ENCODE measurements at regions not wholly inside any gene's neighbourhood (a gene's known extent, or its start where the extent isn't known, plus 50 kb on each side); places are given as distances from the start of the nearest gene placed in this dataset.
A peak's percentile ranks its signal among the peaks of the same experiment; 100 is the strongest.

DNA sequence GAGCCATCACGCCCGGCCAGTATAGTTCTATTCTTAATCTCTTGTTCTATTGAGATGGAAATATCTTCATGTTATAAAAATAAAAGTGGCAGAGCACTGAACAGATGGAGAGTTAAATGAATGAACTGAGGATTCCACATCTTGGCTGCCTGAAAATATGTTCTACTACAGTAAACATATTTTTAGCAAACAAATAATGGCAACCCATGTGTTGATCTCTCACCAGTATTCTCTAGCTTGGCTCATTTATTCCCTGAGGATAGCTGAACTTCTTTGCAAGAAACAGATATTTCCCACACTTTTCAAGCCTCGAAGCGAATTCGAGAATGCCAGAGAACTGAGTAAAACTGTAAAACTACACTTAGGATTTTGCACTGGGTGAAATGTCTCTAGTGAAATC is 58.9 kb downstream of the DIRAS3 start:
- DNase-seq, result no peak

DNA sequence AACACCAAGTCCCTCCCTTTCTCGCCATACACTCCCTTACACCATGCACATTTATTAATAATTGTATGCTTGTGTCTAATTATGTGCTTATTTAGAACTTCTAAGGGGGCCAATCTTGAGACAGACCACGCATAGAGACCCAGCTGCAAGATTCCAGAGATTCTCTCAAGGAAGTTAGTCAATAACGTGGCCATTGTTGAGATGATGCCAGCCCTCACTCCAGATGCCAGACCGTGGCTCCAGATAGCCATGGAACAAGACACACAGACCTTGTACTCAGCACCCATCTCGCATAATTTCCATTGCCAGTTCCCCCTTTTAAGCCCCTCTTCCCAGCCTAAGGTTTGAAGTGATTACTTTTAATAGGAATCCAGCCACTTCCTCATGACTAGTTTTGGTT is 62.4 kb downstream of the DIRAS3 start:
- DNase-seq, result no peak

DNA sequence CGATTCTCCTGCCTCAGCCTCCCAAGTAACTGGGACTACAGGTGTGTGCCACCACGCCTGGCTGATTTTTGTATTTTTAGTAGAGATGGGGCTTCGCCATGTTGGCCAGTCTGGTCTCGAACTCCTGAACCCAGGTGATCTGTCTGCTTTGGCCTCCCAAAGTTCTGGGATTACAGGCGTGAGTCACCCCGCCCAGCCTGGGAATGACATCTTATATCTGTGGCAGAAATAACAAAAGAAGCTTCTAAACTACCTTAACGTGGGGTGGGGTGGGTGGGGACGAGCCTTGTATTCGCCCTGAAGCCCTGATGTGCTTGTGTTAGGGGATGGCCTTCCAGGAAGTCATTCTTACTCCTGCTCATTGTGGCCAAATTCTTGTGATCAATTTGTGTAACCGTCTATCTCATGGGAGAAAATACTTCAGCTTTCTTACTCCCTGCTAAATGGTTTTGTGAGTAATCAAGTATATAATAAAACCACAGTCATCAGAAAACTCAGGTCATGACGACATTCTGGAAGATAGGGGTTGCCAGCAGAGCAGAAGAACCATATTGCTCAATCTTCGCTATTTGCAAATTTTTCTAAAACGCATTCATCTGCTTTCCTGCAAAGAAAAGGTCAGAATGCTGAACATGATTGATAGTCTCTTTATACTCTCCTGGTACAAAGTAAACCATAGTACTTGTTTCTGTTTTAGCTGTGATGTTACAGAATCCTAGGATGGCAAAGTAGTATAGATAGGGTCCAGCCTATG is 63.2 kb downstream of the DIRAS3 start:
- no peak for DNase-seq

DNA sequence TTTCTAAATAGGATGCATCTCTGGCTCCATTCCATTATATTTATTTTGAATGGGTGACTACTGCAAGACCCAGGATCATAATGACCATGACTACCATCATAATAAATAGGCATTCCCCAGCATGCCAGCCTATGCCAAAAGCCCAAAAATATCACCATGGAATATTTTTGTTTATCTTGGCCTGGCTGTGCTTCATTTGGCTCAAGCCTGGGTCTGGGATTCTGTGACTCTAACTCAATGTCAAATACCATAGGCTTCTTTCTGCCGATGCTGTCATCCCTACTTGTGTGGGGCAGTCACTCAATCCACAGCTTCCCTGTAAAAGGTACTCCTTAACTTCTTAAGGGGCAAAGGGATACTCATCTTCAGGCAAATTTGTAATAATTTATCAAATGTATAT is 66.6 kb downstream of the DIRAS3 start:
- no peak for DNase-seq

DNA sequence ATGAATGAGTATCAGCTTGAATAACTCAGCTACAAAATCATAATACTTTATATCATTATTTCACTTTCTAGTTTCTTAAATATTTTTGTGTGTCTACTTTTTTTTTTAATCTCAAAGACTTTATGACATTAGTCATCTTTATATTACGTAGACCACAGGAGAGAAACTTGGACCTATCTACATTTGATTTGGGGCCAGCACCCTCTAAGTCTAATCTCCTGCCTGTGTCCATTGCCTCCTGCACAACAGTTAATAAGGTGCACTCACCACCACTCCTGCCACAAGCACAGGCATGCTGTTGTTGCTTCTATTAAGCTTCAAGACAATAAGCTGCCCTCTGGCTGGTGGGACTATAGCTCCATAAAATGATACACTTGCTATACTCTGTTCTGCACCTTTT is 70.4 kb downstream of the DIRAS3 start:
- no peak for DNase-seq

DNA sequence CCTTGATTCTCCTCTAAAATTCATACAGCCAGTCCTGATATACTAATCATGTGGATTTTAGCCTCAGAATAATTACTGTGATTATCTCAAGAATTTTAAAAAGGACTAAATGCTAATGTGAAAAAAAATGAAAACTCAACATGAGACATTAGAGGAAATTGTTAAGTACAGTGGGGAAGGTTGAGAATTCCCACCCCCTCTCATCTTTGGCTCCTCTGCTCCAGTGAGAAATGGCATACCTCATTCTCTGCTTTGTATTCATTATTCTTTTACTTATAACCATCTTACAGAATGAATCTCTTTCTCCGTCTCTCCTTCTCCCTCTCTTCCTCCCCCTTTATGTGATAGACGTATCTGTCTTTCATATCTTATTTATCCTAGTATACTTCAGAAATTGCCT is 70.9 kb downstream of the DIRAS3 start:
- DNase-seq, result no peak

DNA sequence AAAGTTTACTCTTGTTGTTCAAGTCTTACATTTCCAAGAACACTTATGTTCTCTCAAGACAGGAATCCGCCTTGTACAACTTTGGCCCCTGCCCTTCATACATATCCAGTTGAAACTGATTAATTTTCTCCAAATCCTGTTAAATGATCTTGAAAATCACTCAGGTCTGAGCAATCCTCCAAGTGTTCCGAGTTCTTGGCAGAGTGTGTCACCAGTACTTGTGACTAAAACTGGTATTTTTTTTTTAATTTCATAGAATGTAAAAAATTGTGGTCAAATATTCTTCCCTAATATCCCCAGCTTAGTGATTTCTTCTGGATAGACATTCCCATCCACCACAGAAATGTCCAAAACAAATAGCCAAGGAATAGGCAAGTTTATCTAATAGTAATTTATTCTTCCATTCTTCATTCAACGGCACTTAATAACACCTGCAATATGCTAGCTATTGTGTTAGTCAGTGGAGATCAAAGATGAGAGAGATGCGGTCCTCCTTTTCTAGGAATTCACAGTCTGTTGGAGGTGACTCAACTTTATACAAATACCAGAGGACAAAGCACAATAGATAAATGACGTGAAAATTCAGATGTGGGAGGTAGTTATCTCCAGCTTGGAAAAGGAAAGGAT is 71.4 kb downstream of the DIRAS3 start:
- no peak for DNase-seq

DNA sequence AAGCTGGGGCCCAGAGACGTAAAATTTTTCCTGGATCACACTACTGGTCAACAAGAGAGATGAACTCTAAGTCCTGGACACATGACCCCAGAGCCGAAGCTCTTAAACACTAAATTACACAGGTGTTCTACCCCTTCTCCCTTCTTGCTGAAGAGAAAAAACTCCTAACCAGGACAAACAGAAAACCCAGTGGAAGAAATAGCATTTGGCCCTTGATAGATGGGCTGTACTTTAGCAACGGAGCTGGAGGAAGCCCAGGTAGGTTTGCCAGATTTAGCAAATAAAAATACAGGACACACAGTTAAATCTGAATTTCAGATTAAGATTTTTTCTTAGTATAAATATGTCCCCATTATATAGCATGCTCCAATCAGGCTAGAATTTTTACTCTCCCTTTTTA is 72.7 kb downstream of the DIRAS3 start:
- DNase-seq, result no peak

DNA sequence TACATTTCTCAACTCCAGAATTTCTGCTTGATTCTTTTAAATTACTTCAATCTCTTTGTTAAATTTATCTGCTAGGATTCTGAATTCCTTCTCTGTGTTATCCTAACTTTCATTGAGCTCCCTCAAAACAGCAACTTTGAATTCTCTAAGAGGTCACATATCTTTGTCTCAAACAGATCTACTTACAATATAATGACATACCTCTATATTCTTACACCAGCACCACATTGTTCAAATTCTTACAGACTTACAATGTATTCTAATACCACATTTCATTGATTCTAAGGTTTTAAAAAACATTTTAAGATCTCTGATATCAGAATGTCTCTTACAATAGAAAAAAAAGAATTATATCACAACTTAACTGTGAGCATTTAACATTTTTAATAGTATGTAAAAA is 77.4 kb downstream of the DIRAS3 start:
- DNase-seq, result no peak

DNA sequence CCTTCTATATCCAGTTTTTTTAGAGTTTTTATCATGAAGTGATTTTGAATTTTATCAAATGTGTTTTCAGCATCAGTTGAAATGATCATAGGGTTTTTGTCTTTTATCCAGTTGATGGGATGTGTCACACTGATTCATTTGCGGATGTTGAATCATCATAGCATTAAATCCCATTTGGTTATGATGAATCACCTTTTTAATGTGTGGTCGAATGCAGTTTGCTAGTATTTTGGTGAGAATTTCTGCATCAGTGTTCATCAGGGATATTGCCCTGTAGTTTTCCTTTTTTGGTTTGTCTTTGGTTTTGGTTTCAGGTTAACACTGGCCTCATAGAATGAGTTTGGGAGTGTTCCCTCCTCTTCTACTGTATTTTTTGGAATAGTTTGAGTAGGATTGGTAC is 80.3 kb downstream of the DIRAS3 start:
- DNase-seq, result no peak

DNA sequence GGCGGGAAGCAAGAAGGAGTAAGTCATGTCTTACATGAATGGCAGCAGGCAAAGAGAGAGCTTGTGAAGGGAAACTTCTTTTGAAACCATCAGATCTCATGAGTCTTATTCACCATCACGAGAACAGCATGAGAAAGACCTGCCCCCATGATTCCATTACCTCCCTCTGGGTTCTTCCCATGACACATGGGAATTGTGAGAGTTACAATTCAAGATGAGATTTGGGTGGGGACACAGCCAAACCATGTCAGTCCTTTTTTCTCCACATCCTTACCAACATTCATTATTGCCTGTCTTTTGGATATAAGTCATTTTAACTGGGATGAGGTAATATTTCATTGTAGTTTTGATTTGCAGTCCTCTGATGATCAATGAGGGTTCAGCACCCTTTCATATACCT is 81.0 kb downstream of the DIRAS3 start:
- no peak for DNase-seq

DNA sequence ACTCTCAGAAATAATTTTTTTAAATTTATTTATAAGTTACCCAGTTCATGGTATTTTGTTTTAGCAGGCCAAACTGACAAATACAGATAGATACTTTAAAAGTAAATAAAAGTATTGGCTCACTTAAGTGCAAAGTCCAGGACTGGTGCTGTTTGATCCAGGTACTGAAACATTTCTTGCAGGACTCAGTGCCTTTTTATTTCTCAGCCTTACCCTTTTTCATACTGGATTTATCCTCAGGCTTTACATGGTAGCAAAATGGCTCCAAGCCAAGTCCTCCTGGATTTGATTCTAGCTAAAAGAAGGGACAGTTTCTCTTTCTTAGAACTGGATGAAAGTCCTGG is 83.8 kb downstream of the DIRAS3 start:
- DNase-seq, result no peak

DNA sequence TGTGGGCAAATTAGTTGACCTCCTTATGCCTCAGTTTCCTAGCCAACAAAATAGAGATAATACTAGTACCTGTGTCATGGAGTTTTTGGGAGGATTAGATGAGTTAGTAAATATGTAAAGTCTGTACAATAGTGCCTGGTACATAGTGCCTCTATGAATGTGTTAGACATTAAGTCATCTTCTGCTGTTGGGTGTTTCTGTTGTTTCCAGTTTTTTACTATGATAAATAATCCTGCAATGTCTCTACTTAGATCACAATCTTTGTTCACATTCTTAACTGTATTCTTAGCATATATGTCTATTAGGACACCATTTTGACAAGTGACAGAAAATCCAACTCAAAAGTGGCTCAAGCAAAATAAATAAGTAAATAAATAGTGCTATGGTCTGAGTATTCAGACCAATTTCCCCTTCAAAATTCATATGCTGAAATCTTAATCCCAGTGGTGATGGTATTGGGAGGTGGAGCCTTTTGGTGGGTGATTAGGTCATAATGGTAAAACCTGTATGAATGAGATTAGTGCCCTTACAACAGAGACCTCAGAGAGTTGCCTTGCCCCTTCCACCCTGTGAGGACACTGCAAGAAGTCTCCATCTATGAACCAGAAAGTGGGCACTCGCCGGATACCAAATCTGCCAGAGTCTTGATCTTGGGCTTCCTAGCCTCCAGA is 84.3 kb downstream of the DIRAS3 start:
- no peak for DNase-seq

DNA sequence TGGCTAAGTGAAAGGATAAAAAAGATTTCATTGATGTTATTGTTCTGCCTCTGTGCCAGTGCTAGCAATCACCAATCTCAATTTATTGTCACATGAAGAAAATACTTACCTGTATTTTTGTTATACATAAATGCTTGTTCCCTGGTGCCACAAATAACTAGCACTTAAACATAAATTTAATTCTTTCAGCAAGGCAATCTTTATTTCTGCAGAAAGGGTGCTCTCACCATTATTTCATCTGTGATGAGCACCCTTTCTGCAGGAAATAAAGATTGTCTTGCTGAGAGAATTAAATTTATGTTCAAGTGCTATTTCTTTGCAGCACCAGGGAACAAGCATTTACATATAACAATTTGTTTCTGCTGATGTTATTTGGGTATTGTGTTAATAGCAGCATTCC is 87.2 kb downstream of the DIRAS3 start:
- DNase-seq, result no peak

DNA sequence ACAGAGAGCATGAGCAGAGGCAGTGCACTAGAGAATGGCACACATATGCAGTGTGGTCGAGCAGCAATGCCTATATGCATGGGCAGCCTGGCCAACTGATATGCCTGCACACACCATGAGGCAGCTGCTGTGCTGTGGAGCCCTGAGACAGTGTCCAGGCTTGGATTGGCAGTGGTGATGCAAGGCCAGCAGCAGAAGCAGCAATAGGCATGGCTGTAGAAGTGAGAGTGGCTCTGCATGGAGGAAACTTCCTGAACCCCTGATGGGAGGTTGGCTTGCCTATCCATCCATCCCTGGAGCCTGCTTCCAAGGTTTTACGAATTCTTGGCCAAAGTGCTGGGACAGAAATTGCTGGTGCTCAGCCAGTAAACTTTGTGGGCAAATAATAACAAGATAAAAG is 89.7 kb downstream of the DIRAS3 start:
- no peak for DNase-seq

DNA sequence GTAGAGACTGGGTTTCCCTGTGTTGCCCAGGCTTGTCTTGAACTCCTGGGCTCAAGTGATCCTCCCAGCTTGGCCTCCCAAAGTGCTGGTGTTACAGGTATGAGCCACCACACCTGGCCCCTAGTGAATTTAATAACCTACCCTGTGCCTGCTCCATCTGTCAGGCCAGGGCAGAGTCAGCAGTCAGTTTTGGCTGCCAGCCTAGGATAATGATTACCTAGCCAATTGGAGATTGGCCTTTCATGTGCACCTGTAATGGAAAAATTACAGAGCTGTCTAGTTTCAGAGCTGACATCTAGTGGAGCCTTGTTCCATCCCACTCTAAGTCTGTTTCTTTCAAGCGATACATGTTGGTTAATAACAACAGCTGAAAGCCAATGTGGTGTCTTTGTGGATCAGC is 92.0 kb downstream of the DIRAS3 start:
- DNase-seq, result peak; percentile 89

DNA sequence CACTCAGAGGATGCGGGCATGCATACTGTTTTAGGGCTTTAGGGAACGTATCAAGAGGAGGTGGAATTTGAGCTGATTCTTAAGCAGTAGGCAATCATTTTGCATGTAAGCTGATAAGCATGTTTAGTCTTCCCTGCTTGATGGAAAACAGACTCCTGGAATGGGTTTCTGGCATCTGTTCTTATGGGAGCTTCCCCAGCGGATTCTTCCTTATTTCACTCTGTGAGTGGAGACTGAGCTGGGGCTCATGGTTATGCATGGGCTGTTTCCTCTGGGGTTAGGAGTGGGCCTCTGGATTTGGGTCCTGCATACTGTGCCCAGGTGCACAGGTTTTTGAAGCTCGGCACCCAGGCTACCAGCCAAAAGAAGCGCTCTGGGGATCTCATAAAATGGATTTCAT is 93.4 kb downstream of the DIRAS3 start:
- DNase-seq, result peak; percentile 90

DNA sequence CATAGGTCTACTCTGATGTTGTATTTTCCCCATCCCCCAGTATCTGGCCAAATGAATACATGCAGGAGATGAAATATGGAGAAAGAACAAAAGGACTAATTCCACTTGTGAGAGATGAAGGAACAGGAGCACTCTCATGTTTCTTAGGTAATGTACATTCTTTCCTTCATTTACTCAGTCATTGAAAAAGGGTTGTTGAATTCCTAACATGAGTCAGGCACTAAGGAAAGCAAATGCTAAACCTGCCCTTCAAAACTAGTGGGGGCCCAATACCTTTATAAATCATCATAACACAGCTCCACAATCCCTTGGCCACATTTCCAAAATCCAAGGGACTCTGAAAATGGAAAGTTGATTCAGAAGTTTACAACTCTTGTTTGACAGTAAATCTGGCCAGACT is 94.3 kb downstream of the DIRAS3 start:
- DNase-seq, result no peak

DNA sequence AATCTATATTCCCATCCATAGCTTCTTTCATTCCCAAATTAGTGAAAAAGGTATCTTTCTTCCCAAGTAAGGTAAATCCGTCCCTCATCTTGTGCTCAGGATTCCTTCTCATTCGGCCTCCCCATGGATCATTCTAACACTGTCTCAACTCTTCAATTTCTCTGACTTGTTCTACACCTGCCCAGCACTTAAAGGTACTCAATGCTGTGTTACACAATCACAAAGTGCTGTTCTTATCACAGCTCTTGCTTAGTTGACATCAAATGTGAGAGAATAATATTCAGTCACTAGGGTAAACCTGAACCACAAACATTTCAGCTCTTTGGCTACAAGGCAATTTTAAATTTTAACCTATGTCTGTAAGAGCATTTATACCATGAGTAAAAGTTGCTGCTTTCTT is 94.8 kb downstream of the DIRAS3 start:
- no peak for DNase-seq

DNA sequence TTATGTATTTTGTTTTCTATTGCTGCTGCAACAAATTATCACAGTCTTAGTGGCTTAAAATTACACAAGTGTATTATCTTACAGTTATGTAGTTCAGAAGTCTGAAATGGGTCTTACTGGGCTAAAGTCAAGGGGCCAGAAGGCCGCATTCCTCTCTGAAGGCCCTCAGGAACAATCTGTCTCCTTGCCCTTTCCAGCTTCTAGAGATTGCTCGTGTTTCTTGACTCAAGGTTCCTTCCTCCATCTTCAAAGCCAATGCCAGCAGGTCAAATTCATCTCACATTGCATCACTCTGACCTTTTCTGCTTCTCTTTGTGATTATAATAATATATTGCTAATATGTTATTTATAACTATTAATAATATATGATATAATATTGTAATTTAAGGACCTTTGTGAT is 97.1 kb downstream of the DIRAS3 start:
- no peak for DNase-seq

DNA sequence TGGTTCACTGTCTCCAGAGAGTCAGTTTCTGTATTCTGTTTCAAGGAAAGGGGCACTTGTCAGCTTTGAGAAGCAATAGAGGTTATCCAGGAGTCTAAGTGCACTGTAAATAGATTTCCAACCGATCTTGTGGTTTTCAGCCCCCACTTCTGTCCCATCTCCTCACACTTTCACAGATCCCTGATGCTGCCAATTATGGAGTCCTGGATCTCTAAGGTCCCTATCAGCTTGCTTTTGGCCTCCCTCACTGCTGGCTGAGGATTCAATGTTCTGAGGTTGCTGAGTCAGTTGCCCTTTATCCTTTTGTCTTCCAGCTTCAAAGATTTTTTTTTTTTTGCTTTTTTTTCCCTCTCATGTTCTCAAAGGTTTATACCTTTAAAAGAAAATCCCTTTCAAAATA is 98.4 kb downstream of the DIRAS3 start:
- DNase-seq, result no peak

DNA sequence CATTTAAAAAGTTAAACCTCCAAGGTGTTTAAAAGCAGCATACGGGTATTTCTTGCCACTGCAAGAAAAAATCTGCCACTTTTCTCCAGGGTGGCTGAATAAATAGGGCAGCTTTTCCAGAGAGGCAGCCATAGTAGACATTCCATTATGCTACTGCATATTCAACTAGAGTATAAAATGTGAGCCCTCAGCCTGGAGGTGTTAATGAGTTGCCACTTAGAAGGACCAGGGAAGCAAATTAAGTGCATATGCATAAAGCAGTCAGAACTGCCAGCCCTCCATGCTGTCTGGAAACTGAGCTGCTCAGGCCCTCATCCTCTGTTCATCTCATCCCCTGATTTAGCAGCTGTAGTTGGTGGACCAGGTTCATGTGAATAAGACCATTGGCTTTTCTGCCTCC is 99.4 kb downstream of the DIRAS3 start:
- no peak for DNase-seq

DNA sequence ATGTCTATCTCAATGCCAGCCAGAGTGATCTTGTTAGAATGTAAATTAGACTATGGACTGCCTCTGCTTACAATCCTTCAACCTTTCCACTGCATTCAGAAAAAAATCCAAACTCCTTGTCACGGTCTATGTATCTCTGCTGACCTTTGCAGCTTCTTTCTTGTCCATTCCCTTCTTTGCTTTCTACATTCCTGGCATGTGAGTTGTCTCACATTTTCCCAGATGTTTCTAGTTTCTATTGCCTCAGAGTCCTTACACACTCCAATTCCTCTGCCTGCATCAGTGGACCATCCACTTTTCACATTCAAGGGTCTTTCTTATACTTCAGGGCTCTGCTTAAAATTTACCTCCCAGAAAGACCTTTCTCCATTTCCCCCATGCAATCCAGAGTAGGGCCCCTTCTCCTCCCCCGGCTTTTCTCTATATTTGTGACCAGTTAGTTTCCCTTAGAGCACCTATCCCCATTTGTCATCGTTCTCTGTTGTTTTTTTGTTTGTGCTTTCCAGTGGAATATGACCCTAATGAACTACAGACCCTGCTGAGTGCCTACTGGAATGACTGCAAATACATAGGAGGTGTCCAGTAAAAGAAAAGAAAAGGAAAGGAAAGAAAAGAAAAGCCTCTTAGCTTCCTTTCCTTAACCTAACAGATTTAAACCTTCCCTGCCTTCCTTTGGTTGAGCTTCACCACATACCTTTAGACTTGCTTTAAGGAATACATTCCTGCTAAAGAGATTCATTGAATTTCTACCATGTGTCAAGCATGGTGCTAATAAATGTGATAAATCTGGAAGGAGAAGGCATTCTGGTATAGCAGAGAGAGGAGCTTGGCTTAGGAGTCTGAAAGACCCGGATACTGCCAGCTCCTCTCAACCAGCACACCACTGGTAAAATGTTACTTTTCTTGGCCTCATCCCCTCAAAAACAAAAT is 102.0 kb downstream of the DIRAS3 start:
- DNase-seq, result no peak

DNA sequence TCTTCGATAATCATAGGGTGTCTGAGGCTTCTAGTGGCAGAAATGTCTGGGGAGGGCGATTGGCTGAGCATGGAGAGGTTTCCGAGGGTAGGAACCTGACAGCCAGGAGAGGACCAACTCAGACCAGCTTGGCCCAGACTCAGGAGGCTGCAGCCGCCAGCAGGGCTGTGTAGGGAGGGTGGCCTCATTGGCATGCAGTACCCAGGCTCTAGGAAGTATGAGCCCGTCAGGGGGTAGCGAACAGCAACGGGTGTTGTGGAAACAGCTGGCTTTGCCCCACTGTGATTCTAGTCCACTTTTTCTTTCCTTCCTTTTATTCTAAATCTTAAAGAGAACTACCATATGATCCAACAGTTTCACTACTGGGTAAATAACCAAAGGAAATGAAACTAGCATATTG is 103.3 kb downstream of the DIRAS3 start:
- no peak for DNase-seq

All from NCI-H2171 treated with DMSO at 0.1 percent for 48 hours (cell line).